H9 (cell line): ENCODE measurements at regions not wholly inside any gene's neighbourhood (a gene's known extent, or its start where the extent isn't known, plus 50 kb on each side); places are given as distances from the start of the nearest gene placed in this dataset.

ENCODE experiments used
- DNase-seq: peaks from one replicate; pipeline ENCODE4 v3.0.0-alpha.2; 2017
- H2AFZ ChIP-seq: one replicate; pipeline ENCODE4 v1.6.1; 2013; ENCODE audit warnings: mild to moderate bottlenecking, low read length, control low read depth, moderate library complexity
- H2AK5ac ChIP-seq: 2 replicates; pipeline ENCODE4 v1.6.1; 2013; ENCODE audit warnings: low read length, control low read depth, mixed read lengths; ENCODE audit not compliant: insufficient read length
- H2BK120ac ChIP-seq: one replicate; pipeline ENCODE4 v1.6.1; 2013; ENCODE audit warnings: low read depth, mild to moderate bottlenecking, low read length, control low read depth, inconsistent platforms; ENCODE audit not compliant: poor library complexity, severe bottlenecking
- H2BK12ac ChIP-seq: 2 replicates; pipeline ENCODE4 v1.6.1; 2013; ENCODE audit warnings: low read length, control low read depth, mixed read lengths, low read depth; ENCODE audit not compliant: insufficient read length
- H2BK15ac ChIP-seq: 2 replicates; pipeline ENCODE4 v1.6.1; 2013; ENCODE audit warnings: low read depth, low read length, control low read depth
- H2BK20ac ChIP-seq: one replicate; pipeline ENCODE4 v1.6.1; 2013; ENCODE audit warnings: low read depth, mild to moderate bottlenecking, low read length, control low read depth, inconsistent platforms; ENCODE audit not compliant: poor library complexity, severe bottlenecking
- H2BK5ac ChIP-seq: 2 replicates; pipeline ENCODE4 v1.6.1; 2013; ENCODE audit warnings: low read length, control low read depth, mixed read lengths; ENCODE audit not compliant: insufficient read length
- H3K14ac ChIP-seq: 2 replicates; pipeline ENCODE4 v1.6.1; 2013; ENCODE audit warnings: low read length, control low read depth; ENCODE audit not compliant: insufficient read depth
- H3K18ac ChIP-seq: 2 replicates; pipeline ENCODE4 v1.6.1; 2013; ENCODE audit warnings: low read depth, mild to moderate bottlenecking, mixed read lengths, low read length, control low read depth; ENCODE audit not compliant: insufficient read length
- H3K23ac ChIP-seq: 2 replicates; pipeline ENCODE4 v1.6.1; 2013; ENCODE audit warnings: low read length, control low read depth, mixed read lengths, low read depth; ENCODE audit not compliant: insufficient read length
- H3K23me2 ChIP-seq: 2 replicates; pipeline ENCODE4 v1.6.1; 2013; ENCODE audit warnings: low read depth, mild to moderate bottlenecking, mixed read lengths, low read length, control low read depth; ENCODE audit not compliant: insufficient read length, poor library complexity, severe bottlenecking
- H3K27ac ChIP-seq: 2 replicates; pipeline ENCODE4 v1.5.1; 2013; ENCODE audit warnings: low read length, control low read depth, mixed read lengths, low read depth; ENCODE audit not compliant: insufficient read length
- H3K27me3 ChIP-seq: 2 replicates; pipeline ENCODE4 v1.6.1; 2013; ENCODE audit warnings: low read length, control low read depth, inconsistent platforms; ENCODE audit not compliant: insufficient read depth
- H3K4ac ChIP-seq: 2 replicates; pipeline ENCODE4 v1.6.1; 2013; ENCODE audit warnings: low read depth, mild to moderate bottlenecking, control low read depth, inconsistent platforms, low read length, moderate library complexity
- H3K4me1 ChIP-seq: 2 replicates; pipeline ENCODE4 v1.6.1; 2013; ENCODE audit warnings: low read length, control low read depth, inconsistent platforms; ENCODE audit not compliant: insufficient read depth
- H3K4me2 ChIP-seq: 2 replicates; pipeline ENCODE4 v1.6.1; 2013; ENCODE audit warnings: low read length, control low read depth, mixed read lengths; ENCODE audit not compliant: insufficient read length, insufficient read depth
- H3K56ac ChIP-seq: 2 replicates; pipeline ENCODE4 v1.6.1; 2013; ENCODE audit warnings: low read depth, mild to moderate bottlenecking, mixed read lengths, low read length, control low read depth; ENCODE audit not compliant: insufficient read length
- H3K79me1 ChIP-seq: 2 replicates; pipeline ENCODE4 v1.6.1; 2013; ENCODE audit warnings: low read depth, mild to moderate bottlenecking, moderate library complexity, low read length, control low read depth, inconsistent platforms; ENCODE audit not compliant: insufficient read depth, poor library complexity, severe bottlenecking
- H3K79me2 ChIP-seq: 2 replicates; pipeline ENCODE4 v1.6.1; 2013; ENCODE audit warnings: low read length, control low read depth, inconsistent platforms; ENCODE audit not compliant: insufficient read depth
- H3K9ac ChIP-seq: 2 replicates; pipeline ENCODE4 v1.6.1; 2013; ENCODE audit warnings: low read length, control low read depth, mixed read lengths; ENCODE audit not compliant: insufficient read length; ENCODE audit errors: extremely low read depth
- H3K9me3 ChIP-seq: one replicate; pipeline ENCODE4 v1.6.1; 2013; ENCODE audit warnings: low read depth, low read length, inconsistent platforms; ENCODE audit not compliant: control insufficient read depth
- H3T11ph ChIP-seq: one replicate; pipeline ENCODE4 v1.6.1; 2013; ENCODE audit warnings: mild to moderate bottlenecking, low read length, control low read depth, inconsistent platforms
- H4K20me1 ChIP-seq: one replicate; pipeline ENCODE4 v1.6.1; 2013; ENCODE audit not compliant: control insufficient read depth, insufficient read length, insufficient read depth
- H4K5ac ChIP-seq: 2 replicates; pipeline ENCODE4 v1.6.1; 2013; ENCODE audit warnings: low read depth, mild to moderate bottlenecking, mixed read lengths, low read length, control low read depth; ENCODE audit not compliant: insufficient read length
- H4K8ac ChIP-seq: replicated peaks from 2 replicates; pipeline ENCODE4 v1.6.1; 2013; ENCODE audit warnings: low read length, control low read depth, mixed read lengths, low read depth; ENCODE audit not compliant: insufficient read length
- H4K91ac ChIP-seq: 2 replicates; pipeline ENCODE4 v1.6.1; 2013; ENCODE audit warnings: low read depth, mild to moderate bottlenecking, moderate library complexity, mixed read lengths, low read length, control low read depth; ENCODE audit not compliant: insufficient read length
- H3K27ac Mint-ChIP-seq, 3 experiments: 2 replicates in 2 of 3; 3 replicates in 1 of 3; pipeline ENCODE4 v1.8.0; 2020 to 2021; ENCODE audit warnings: mixed read lengths in 3 of 3, mild to moderate bottlenecking in 1 of 3, moderate library complexity in 1 of 3
- H3K27me3 Mint-ChIP-seq: 2 replicates; pipeline ENCODE4 v1.8.0; 2021; ENCODE audit warnings: low read depth, mild to moderate bottlenecking, moderate library complexity, mixed read lengths
- H3K36me3 Mint-ChIP-seq, 3 experiments: 2 replicates in 2 of 3; 3 replicates in 1 of 3; pipeline ENCODE4 v1.8.0; 2020 to 2021; ENCODE audit warnings: low read depth in 3 of 3, mixed read lengths in 3 of 3; ENCODE audit not compliant: insufficient read depth in 1 of 3
- H3K4me1 Mint-ChIP-seq, 2 experiments: 2 replicates each; pipeline ENCODE4 v1.8.0; 2020; ENCODE audit warnings: mixed read lengths in 2 of 2
- H3K4me3 Mint-ChIP-seq, 2 experiments: 2 replicates in 1 of 2; 3 replicates in 1 of 2; pipeline ENCODE4 v1.8.0; 2020 to 2021; ENCODE audit warnings: mild to moderate bottlenecking in 2 of 2, mixed read lengths in 2 of 2, moderate library complexity in 1 of 2
- H3K9me3 Mint-ChIP-seq, 2 experiments: 2 replicates in 1 of 2; 3 replicates in 1 of 2; pipeline ENCODE4 v1.8.0; 2020; ENCODE audit warnings: mild to moderate bottlenecking in 2 of 2, mixed read lengths in 2 of 2, moderate library complexity in 1 of 2
- TF ChIP-seq, protein P1 (sequence below): fragments of 200-600 bp; sonication (generic); conservative IDR thresholded peaks from 3 replicates; pipeline ENCODE4 v1.8.0; 2021; ENCODE audit warnings: antibody characterized with exemption, mild to moderate bottlenecking

DNA sequence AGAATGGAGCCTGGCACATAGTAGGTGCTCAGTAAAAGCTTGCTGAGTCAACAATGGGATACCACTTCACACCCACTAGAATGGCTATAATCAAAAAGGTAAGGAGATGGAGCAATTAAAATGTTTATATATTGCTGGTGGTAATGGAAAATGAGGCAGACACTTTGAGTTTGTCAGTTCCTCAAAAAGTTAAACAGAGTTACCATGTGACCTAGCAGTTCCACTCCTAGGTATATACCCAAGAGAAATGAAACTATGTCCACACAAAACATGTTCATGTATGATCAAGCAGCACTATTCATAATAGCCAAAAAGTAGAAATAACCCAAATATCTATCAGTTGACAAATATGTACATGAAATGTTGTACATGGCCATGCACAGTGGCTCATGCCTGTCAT is 74.8 kb upstream of the ECE1 start:
- Histone ChIP-seq H3T11ph (no peak overlapping the region), H2AFZ (no peak overlapping the region)

More for the DNA sequence above, 74.8 kb upstream of the ECE1 start:
- Histone ChIP-seq H3K9ac (no peak overlapping the region), H3K23me2 (no peaks in the 10 kb centered on the region), H2BK12ac (no peak overlapping the region), H2BK120ac (no peak overlapping the region), H3K27ac (no peak overlapping the region), H3K4ac (no peak overlapping the region), H3K56ac (no peak overlapping the region), H4K8ac (no peak overlapping the region), H3K79me2 (no peaks in the 10 kb centered on the region), H3K23ac (no peak overlapping the region), H3K79me1 (no peaks in the 10 kb centered on the region), H3K27me3 (no peaks in the 10 kb centered on the region), H3K9me3 (no peaks in the 10 kb centered on the region), H3K18ac (no peak overlapping the region), H3K14ac (no peak overlapping the region), H4K5ac (no peak overlapping the region), H3K4me2 (no peak overlapping the region), H2BK20ac (no peak overlapping the region), H3K4me1 (no peaks in the 10 kb centered on the region), H4K20me1 (no peaks in the 10 kb centered on the region), H4K91ac (no peak overlapping the region), H2BK15ac (no peak overlapping the region), H2BK5ac (no peak overlapping the region), H2AK5ac (no peak overlapping the region)
- Mint-ChIP-seq H3K9me3 (no peaks in the 10 kb centered on the region; a peak in 1 of 5 replicates), H3K36me3 (no peaks in the 10 kb centered on the region), H3K4me1 (0 out of 4 replicates have a peak, but pooled peaks cover 2 to 3% of the 10 kb centered on the region in 2 experiments), H3K27ac (no peak overlapping the region), H3K4me3 (no peak overlapping the region), H3K27me3 (peaks cover 2% of the 10 kb centered on the region; the same call in 1 of the 2 replicates)
- TF ChIP-seq, protein P1, sequence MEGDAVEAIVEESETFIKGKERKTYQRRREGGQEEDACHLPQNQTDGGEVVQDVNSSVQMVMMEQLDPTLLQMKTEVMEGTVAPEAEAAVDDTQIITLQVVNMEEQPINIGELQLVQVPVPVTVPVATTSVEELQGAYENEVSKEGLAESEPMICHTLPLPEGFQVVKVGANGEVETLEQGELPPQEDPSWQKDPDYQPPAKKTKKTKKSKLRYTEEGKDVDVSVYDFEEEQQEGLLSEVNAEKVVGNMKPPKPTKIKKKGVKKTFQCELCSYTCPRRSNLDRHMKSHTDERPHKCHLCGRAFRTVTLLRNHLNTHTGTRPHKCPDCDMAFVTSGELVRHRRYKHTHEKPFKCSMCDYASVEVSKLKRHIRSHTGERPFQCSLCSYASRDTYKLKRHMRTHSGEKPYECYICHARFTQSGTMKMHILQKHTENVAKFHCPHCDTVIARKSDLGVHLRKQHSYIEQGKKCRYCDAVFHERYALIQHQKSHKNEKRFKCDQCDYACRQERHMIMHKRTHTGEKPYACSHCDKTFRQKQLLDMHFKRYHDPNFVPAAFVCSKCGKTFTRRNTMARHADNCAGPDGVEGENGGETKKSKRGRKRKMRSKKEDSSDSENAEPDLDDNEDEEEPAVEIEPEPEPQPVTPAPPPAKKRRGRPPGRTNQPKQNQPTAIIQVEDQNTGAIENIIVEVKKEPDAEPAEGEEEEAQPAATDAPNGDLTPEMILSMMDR: no peak
- no peak for DNase-seq
